Keratinocyte (primary cell): ENCODE measurements at regions not wholly inside any gene's neighbourhood (a gene's known extent, or its start where the extent isn't known, plus 50 kb on each side); places are given as distances from the start of the nearest gene placed in this dataset.

Source experiments
- DNase-seq: peaks from one replicate; pipeline ENCODE4 v3.0.0-alpha.2; 2011; ENCODE audit warnings: low read depth, missing footprints, low spot score
- FAIRE-seq: peaks from 2 replicates; lab custom pipeline; 2011; peaks lifted over from hg19 to GRCh38; lab: Jason Lieb, UNC
- H2AFZ ChIP-seq: 2 replicates; pipeline ENCODE4 v1.6.0; 2012; ENCODE audit warnings: low read length, control low read depth, inconsistent platforms; ENCODE audit not compliant: control insufficient read depth
- H3K27ac ChIP-seq: 2 replicates; pipeline ENCODE4 v1.5.1; 2011; ENCODE audit warnings: low read length; ENCODE audit not compliant: control insufficient read depth, insufficient read depth
- H3K27me3 ChIP-seq: 3 replicates; pipeline ENCODE4 v1.6.0; 2011; ENCODE audit warnings: low read length; ENCODE audit not compliant: control insufficient read depth, insufficient read depth; ENCODE audit errors: extremely low read depth
- H3K36me3 ChIP-seq, 2 experiments: 2 replicates in 1 of 2; 3 replicates in 1 of 2; pipeline ENCODE4 v1.5.1; 2011; ENCODE audit warnings: low read length in 2 of 2, mild to moderate bottlenecking in 1 of 2; ENCODE audit not compliant: control insufficient read depth in 2 of 2, insufficient read depth in 2 of 2; ENCODE audit errors: extremely low read depth in 1 of 2
- H3K4me1 ChIP-seq: 3 replicates; pipeline ENCODE4 v1.5.1; 2011; ENCODE audit warnings: low read length; ENCODE audit not compliant: control insufficient read depth, insufficient read depth; ENCODE audit errors: extremely low read depth
- H3K4me2 ChIP-seq: 3 replicates; pipeline ENCODE4 v1.6.0; 2011; ENCODE audit warnings: low read depth, low read length; ENCODE audit not compliant: control insufficient read depth, insufficient read depth; ENCODE audit errors: extremely low read depth
- H3K4me3 ChIP-seq, 3 experiments: fragments of 200-600 bp in 1 of 3; sonication (generic) in 1 of 3; 2 replicates in 2 of 3; 3 replicates in 1 of 3; pipeline ENCODE4 v1.5.1; 2011 to 2016; ENCODE audit warnings: low read length in 3 of 3, mild to moderate bottlenecking in 3 of 3, control low read depth in 2 of 3, inconsistent platforms in 1 of 3, low read depth in 1 of 3, mixed read lengths in 1 of 3, mixed run types in 1 of 3, moderate library complexity in 1 of 3; ENCODE audit not compliant: control insufficient read depth in 2 of 3, insufficient read depth in 2 of 3; ENCODE audit errors: extremely low read depth in 1 of 3
- H3K79me2 ChIP-seq: 2 replicates; pipeline ENCODE4 v1.6.0; 2012; ENCODE audit warnings: low read length; ENCODE audit not compliant: control insufficient read depth, insufficient read depth
- H3K9ac ChIP-seq: 3 replicates; pipeline ENCODE4 v1.6.0; 2011; ENCODE audit warnings: low read length; ENCODE audit not compliant: control insufficient read depth, insufficient read depth; ENCODE audit errors: extremely low read depth
- H3K9me1 ChIP-seq: 3 replicates; pipeline ENCODE4 v1.6.0; 2011; ENCODE audit warnings: low read length; ENCODE audit not compliant: control insufficient read depth, insufficient read depth; ENCODE audit errors: extremely low read depth
- H3K9me3 ChIP-seq: 2 replicates; pipeline ENCODE4 v1.5.1; 2012; ENCODE audit warnings: low read depth, low read length; ENCODE audit not compliant: control insufficient read depth
- H4K20me1 ChIP-seq: 3 replicates; pipeline ENCODE4 v1.6.0; 2011; ENCODE audit warnings: low read length; ENCODE audit not compliant: control insufficient read depth, insufficient read depth; ENCODE audit errors: extremely low read depth
- EZH2 ChIP-seq: IDR thresholded peaks from one replicate; pipeline ENCODE4 v1.6.1; 2012; ENCODE audit warnings: inconsistent platforms, mild to moderate bottlenecking, low read length, moderate library complexity
- dilution Hi-C: fragments of 300-500 bp; cut with MboI; formaldehyde crosslinking; loops from one replicate; pipeline ENCODE4 v1.7.0; 2020; ENCODE audit warnings: low sequenced_read_pairs; ENCODE audit not compliant: extremely low pct_ligation_motif_present
- TF ChIP-seq, protein P1 (sequence below), 3 experiments: IDR thresholded peaks in 1 of 3; conservative IDR thresholded peaks in 1 of 3; optimal IDR thresholded peaks in 1 of 3; 2 replicates in 2 of 3; 3 replicates in 1 of 3; pipeline versions ENCODE3 to v1.5.1; 2011; ENCODE audit warnings: low read length in 3 of 3, mild to moderate bottlenecking in 3 of 3, moderate library complexity in 2 of 3, control low read depth in 1 of 3, inconsistent platforms in 1 of 3; ENCODE audit not compliant: insufficient read depth in 2 of 3; ENCODE audit errors: extremely low read depth in 1 of 3

DNA sequence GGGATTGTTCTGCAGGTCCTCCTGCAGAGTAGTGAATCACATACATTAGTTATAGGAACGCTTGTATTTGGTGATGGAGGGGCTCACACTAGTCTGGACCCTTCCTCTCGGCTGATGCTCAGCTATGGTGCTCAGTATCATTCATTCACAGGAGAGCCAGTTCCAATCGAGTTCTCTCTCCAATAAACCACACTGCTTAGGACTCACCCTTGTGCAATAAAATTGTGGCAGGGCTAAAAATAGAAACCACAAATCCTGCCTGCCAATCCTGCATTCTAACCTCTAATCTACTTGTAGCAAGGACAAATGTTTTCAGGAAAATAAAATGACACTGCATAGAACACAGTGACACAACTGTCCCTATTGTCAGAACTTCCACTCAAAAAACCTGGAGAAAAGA is 138.4 kb upstream of the TBL1XR1 start:
- Histone ChIP-seq H3K36me3 (no peaks in the 10 kb centered on the region), H3K9ac (no peak overlapping the region), H3K9me3 (no peaks in the 10 kb centered on the region), H3K79me2 (no peaks in the 10 kb centered on the region), H3K4me1 (no peaks in the 10 kb centered on the region), H3K4me3 (no peak overlapping the region), H3K27me3 (no peaks in the 10 kb centered on the region), H2AFZ (no peak overlapping the region), H3K27ac (no peak overlapping the region), H4K20me1 (no peaks in the 10 kb centered on the region), H3K4me2 (no peak overlapping the region), H3K9me1 (no peaks in the 10 kb centered on the region)
- DNase-seq: no peak
- dilution Hi-C loops: no loop called here
- FAIRE-seq: no peak
- TF ChIP-seq, protein P1, sequence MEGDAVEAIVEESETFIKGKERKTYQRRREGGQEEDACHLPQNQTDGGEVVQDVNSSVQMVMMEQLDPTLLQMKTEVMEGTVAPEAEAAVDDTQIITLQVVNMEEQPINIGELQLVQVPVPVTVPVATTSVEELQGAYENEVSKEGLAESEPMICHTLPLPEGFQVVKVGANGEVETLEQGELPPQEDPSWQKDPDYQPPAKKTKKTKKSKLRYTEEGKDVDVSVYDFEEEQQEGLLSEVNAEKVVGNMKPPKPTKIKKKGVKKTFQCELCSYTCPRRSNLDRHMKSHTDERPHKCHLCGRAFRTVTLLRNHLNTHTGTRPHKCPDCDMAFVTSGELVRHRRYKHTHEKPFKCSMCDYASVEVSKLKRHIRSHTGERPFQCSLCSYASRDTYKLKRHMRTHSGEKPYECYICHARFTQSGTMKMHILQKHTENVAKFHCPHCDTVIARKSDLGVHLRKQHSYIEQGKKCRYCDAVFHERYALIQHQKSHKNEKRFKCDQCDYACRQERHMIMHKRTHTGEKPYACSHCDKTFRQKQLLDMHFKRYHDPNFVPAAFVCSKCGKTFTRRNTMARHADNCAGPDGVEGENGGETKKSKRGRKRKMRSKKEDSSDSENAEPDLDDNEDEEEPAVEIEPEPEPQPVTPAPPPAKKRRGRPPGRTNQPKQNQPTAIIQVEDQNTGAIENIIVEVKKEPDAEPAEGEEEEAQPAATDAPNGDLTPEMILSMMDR (optimal IDR thresholded peaks at IDR 0.05 in 1 of 3, IDR thresholded peaks at IDR 0.05 in 1 of 3, conservative IDR thresholded peaks at IDR 0.05 in 1 of 3; ENCODE audit: extremely low read depth in 1 of 3, insufficient read depth in 2 of 3, low read length in 3 of 3): no peak
- TF ChIP-seq EZH2: no peak

DNA sequence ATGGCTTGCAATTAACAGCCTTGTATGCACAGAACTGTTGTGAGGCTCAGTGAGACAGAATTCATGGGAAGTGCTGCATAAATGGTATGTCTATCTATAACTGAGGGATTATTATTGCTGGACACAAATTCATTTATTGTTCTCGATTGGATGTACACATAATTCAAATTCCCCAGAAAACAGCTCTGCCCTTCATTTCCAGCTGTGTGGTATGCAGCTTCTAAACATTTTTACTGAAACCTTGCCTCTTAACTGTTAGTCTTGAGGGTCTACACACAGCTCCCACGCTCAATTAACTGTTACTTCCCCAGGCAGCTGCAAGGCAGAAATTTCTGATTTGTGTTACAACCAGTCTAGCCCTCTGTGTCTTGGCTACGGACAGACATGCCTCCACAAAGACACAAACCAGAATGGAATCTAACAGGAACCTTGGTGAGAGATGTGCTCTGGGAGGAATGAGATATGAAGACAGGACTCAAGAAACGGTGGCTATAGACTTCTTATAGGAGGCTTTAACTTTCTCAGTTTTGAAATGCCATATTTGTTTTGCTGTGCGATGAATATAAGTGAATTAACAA is 139.7 kb upstream of the TBL1XR1 start:
- Histone ChIP-seq H3K9ac (no peak overlapping the region), H3K4me3 (no peak overlapping the region), H3K4me1 (no peaks in the 10 kb centered on the region), H3K9me3 (no peaks in the 10 kb centered on the region), H4K20me1 (no peaks in the 10 kb centered on the region), H2AFZ (no peak overlapping the region), H3K36me3 (no peaks in the 10 kb centered on the region), H3K27ac (no peak overlapping the region), H3K27me3 (no peaks in the 10 kb centered on the region), H3K4me2 (no peak overlapping the region), H3K79me2 (no peaks in the 10 kb centered on the region), H3K9me1 (no peaks in the 10 kb centered on the region)
- DNase-seq: no peak
- dilution Hi-C loops: no loop called here
- no peak for TF ChIP-seq EZH2
- TF ChIP-seq, protein P1 (optimal IDR thresholded peaks at IDR 0.05 in 1 of 3, IDR thresholded peaks at IDR 0.05 in 1 of 3, conservative IDR thresholded peaks at IDR 0.05 in 1 of 3; ENCODE audit: extremely low read depth in 1 of 3, insufficient read depth in 2 of 3, low read length in 3 of 3): no peak
- FAIRE-seq: no peak
